Neural progenitor cell (in vitro differentiated cells): ENCODE measurements at regions not wholly inside any gene's neighbourhood (a gene's known extent, or its start where the extent isn't known, plus 50 kb on each side); places are given as distances from the start of the nearest gene placed in this dataset.

Source experiments
- CTCF ChIP-seq: fragments of 200-600 bp; sonication (generic); IDR thresholded peaks from 2 replicates; pipeline ENCODE4 v1.5.1; 2017; ENCODE audit warnings: antibody characterized with exemption, mild to moderate bottlenecking
- EZH2 ChIP-seq: fragments of 200-600 bp; sonication (generic); IDR thresholded peaks from 2 replicates; pipeline ENCODE4 v1.6.1; 2017; ENCODE audit warnings: antibody characterized with exemption, mild to moderate bottlenecking, moderate library complexity
- EZH2phosphoT487 ChIP-seq: fragments of 200-600 bp; sonication (generic); IDR thresholded peaks from 2 replicates; pipeline ENCODE4 v1.6.1; 2017; ENCODE audit warnings: antibody characterized with exemption

- TF ChIP-seq EZH2, result no peak
- peak; percentile 24 for TF ChIP-seq CTCF
- TF ChIP-seq EZH2phosphoT487, result no peak
These were observed 56.0 kb upstream of the NBPF3 start for GRCh38 chr1:21383785-21384401.
